HEK293 (cell line): ENCODE measurements at regions not wholly inside any gene's neighbourhood (a gene's known extent, or its start where the extent isn't known, plus 50 kb on each side); places are given as distances from the start of the nearest gene placed in this dataset.

Experiments used
- CTCF ChIA-PET: fragments of 350-600 bp; formaldehyde crosslinking; extraction: SDS; loops from one replicate; lab custom pipeline; 2021; ENCODE audit warnings: antibody characterized with exemption; lab: Yijun Ruan, JAX
- POLR2A ChIA-PET: fragments of 300-600 bp; formaldehyde crosslinking; extraction: SDS; loops from one replicate; lab custom pipeline; 2020; ENCODE audit warnings: antibody characterized with exemption, inconsistent platforms; lab: Yijun Ruan, JAX
- H3K27ac ChIP-seq: fragments of 200-500 bp; sonication (Bioruptor generic); 2 replicates; pipeline ENCODE4 v1.5.1; 2014; ENCODE audit warnings: low read depth, low read length, control low read depth, inconsistent platforms; ENCODE audit errors: extremely low read depth
- H3K36me3 ChIP-seq, 2 experiments: fragments of 200-500 bp in 1 of 2; sonication (Bioruptor generic) in 1 of 2; 1 replicate in 1 of 2; 2 replicates in 1 of 2; pipeline ENCODE4 v1.5.1; 2014 to 2017; ENCODE audit warnings: inconsistent platforms in 2 of 2, low read length in 2 of 2; ENCODE audit not compliant: control insufficient read depth in 2 of 2, insufficient read depth in 1 of 2
- H3K4me1 ChIP-seq: fragments of 200-500 bp; sonication (Bioruptor generic); 2 replicates; pipeline ENCODE4 v1.5.1; 2014; ENCODE audit warnings: mild to moderate bottlenecking, low read length, inconsistent platforms; ENCODE audit not compliant: control insufficient read depth, insufficient read depth
- H3K4me3 ChIP-seq: 2 replicates; pipeline ENCODE4 v1.5.1; 2011; ENCODE audit warnings: low read depth, mild to moderate bottlenecking, control low read depth, low read length, moderate library complexity
- H3K9me3 ChIP-seq: fragments of 200-500 bp; sonication (Bioruptor generic); 2 replicates; pipeline ENCODE4 v1.5.1; 2014; ENCODE audit warnings: low read depth, low read length, inconsistent platforms; ENCODE audit not compliant: control insufficient read depth, insufficient read depth
- GLIS2 ChIP-seq: fragments of 450-650 bp; formaldehyde crosslinking; IDR thresholded peaks from 2 replicates; pipeline ENCODE4 v1.5.1; 2016; ENCODE audit warnings: missing biosample characterization, missing genetic modification characterization
- KLF1 ChIP-seq: fragments of 450-650 bp; formaldehyde crosslinking; IDR thresholded peaks from 2 replicates; pipeline ENCODE4 v1.5.1; 2016; ENCODE audit warnings: missing biosample characterization, missing genetic modification characterization
- KLF10 ChIP-seq: fragments of 450-650 bp; IDR thresholded peaks from 2 replicates; pipeline ENCODE4 v1.5.1; 2018; ENCODE audit warnings: missing biosample characterization, mild to moderate bottlenecking, missing genetic modification characterization
- REPIN1 ChIP-seq: fragments of 450-650 bp; formaldehyde crosslinking; IDR thresholded peaks from 2 replicates; pipeline ENCODE4 v1.5.1; 2017; ENCODE audit warnings: missing biosample characterization, missing genetic modification characterization, low read depth
- SP2 ChIP-seq: fragments of 450-650 bp; formaldehyde crosslinking; IDR thresholded peaks from 2 replicates; pipeline ENCODE4 v1.5.1; 2016; ENCODE audit warnings: missing biosample characterization, missing genetic modification characterization
- ZBTB8A ChIP-seq: fragments of 450-650 bp; formaldehyde crosslinking; IDR thresholded peaks from 2 replicates; pipeline ENCODE4 v1.5.1; 2016; ENCODE audit warnings: missing biosample characterization, missing genetic modification characterization
- ZFP41 ChIP-seq: fragments of 450-650 bp; formaldehyde crosslinking; IDR thresholded peaks from 2 replicates; pipeline ENCODE4 v1.5.1; 2016; ENCODE audit warnings: missing biosample characterization, missing genetic modification characterization, borderline replicate concordance
- ZNF140 ChIP-seq: fragments of 450-650 bp; formaldehyde crosslinking; IDR thresholded peaks from 2 replicates; pipeline ENCODE4 v1.5.1; 2016; ENCODE audit warnings: missing biosample characterization, missing genetic modification characterization
- ZNF155 ChIP-seq: fragments of 450-650 bp; formaldehyde crosslinking; IDR thresholded peaks from 2 replicates; pipeline ENCODE4 v1.5.1; 2016; ENCODE audit warnings: missing biosample characterization, missing genetic modification characterization
- ZNF175 ChIP-seq: fragments of 450-650 bp; formaldehyde crosslinking; IDR thresholded peaks from 2 replicates; pipeline ENCODE4 v1.5.1; 2016; ENCODE audit warnings: missing biosample characterization, missing genetic modification characterization
- ZNF23 ChIP-seq: fragments of 450-650 bp; formaldehyde crosslinking; IDR thresholded peaks from 2 replicates; pipeline ENCODE4 v1.5.1; 2016; ENCODE audit warnings: missing biosample characterization, missing genetic modification characterization, borderline replicate concordance
- ZNF404 ChIP-seq: fragments of 450-650 bp; formaldehyde crosslinking; IDR thresholded peaks from 2 replicates; pipeline ENCODE4 v1.5.1; 2017; ENCODE audit warnings: missing biosample characterization, missing genetic modification characterization
- ZNF510 ChIP-seq: fragments of 450-650 bp; formaldehyde crosslinking; IDR thresholded peaks from 2 replicates; pipeline ENCODE4 v1.5.1; 2018; ENCODE audit warnings: mild to moderate bottlenecking, missing genetic modification characterization, missing biosample characterization; ENCODE audit not compliant: insufficient replicate concordance
- ZNF623 ChIP-seq: fragments of 450-650 bp; formaldehyde crosslinking; IDR thresholded peaks from 2 replicates; pipeline ENCODE4 v1.5.1; 2016; ENCODE audit warnings: missing biosample characterization, missing genetic modification characterization
- ZNF701 ChIP-seq: fragments of 450-650 bp; formaldehyde crosslinking; IDR thresholded peaks from 2 replicates; pipeline ENCODE4 v1.5.1; 2016; ENCODE audit warnings: missing biosample characterization, missing genetic modification characterization
- ZNF707 ChIP-seq: fragments of 450-650 bp; formaldehyde crosslinking; IDR thresholded peaks from 2 replicates; pipeline ENCODE4 v1.5.1; 2016; ENCODE audit warnings: missing biosample characterization, missing genetic modification characterization
- ZSCAN16 ChIP-seq: fragments of 450-650 bp; formaldehyde crosslinking; IDR thresholded peaks from 2 replicates; pipeline ENCODE4 v1.5.1; 2016; ENCODE audit warnings: missing biosample characterization, missing genetic modification characterization
- ZXDB ChIP-seq: fragments of 450-650 bp; formaldehyde crosslinking; IDR thresholded peaks from 2 replicates; pipeline ENCODE4 v1.5.1; 2016; ENCODE audit warnings: missing biosample characterization, missing genetic modification characterization
- TF ChIP-seq, protein P1 (sequence below): fragments of 450-650 bp; formaldehyde crosslinking; IDR thresholded peaks from 2 replicates; pipeline ENCODE4 v1.5.1; 2016; ENCODE audit warnings: missing biosample characterization, missing genetic modification characterization
- TF ChIP-seq, protein P2 (sequence below): fragments of 450-650 bp; formaldehyde crosslinking; IDR thresholded peaks from 2 replicates; pipeline ENCODE4 v1.5.1; 2016; ENCODE audit warnings: missing biosample characterization, missing genetic modification characterization, low read depth

GRCh38 chrX:42241421-42241820 lies 318.1 kb upstream of the CASK start:
- no peak overlapping the region for H3K27ac ChIP-seq
- ChIA-PET POLR2A (no interaction called here), CTCF (no interaction called here)

GRCh38 chrX:42237956-42238355 lies 314.6 kb upstream of the CASK start:
- H3K36me3 ChIP-seq = no peaks in the 10 kb centered on the region
- no peaks in the 10 kb centered on the region for H3K4me1 ChIP-seq
- ChIA-PET CTCF (no interaction called here), POLR2A (no interaction called here)
- H3K4me3 ChIP-seq = no peak overlapping the region
- no peaks in the 10 kb centered on the region for H3K9me3 ChIP-seq
- TF ChIP-seq, protein P1, sequence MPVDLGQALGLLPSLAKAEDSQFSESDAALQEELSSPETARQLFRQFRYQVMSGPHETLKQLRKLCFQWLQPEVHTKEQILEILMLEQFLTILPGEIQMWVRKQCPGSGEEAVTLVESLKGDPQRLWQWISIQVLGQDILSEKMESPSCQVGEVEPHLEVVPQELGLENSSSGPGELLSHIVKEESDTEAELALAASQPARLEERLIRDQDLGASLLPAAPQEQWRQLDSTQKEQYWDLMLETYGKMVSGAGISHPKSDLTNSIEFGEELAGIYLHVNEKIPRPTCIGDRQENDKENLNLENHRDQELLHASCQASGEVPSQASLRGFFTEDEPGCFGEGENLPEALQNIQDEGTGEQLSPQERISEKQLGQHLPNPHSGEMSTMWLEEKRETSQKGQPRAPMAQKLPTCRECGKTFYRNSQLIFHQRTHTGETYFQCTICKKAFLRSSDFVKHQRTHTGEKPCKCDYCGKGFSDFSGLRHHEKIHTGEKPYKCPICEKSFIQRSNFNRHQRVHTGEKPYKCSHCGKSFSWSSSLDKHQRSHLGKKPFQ (tag by site-specific recombination) = no peak
- TF ChIP-seq ZNF175 = no peak
- TF ChIP-seq SP2 (tag by site-specific recombination) = no peak
- TF ChIP-seq ZNF404 (tag by site-specific recombination) = no peak
- TF ChIP-seq ZNF510 = no peak
- no peak overlapping the region for H3K27ac ChIP-seq

More at GRCh38 chrX:42241421-42241820, 318.1 kb upstream of the CASK start:
- no peaks in the 10 kb centered on the region for H3K4me1 ChIP-seq
- TF ChIP-seq KLF10 (tag by site-specific recombination) = no peak
- no peak for TF ChIP-seq ZNF623 (tag by site-specific recombination)
- no peak for TF ChIP-seq REPIN1 (tag by site-specific recombination)
- TF ChIP-seq ZNF155 (tag by site-specific recombination) = no peak
- TF ChIP-seq KLF1 (tag by site-specific recombination) = no peak
- TF ChIP-seq ZFP41 (tag by site-specific recombination) = no peak
- no peak for TF ChIP-seq GLIS2 (tag by site-specific recombination)
- no peak for TF ChIP-seq ZBTB8A (tag by site-specific recombination)
- no peak for TF ChIP-seq ZNF23
- TF ChIP-seq ZNF140 (tag by site-specific recombination) = no peak
- no peak for TF ChIP-seq ZXDB (tag by site-specific recombination)
- no peak for TF ChIP-seq SP2 (tag by site-specific recombination)
- H3K4me3 ChIP-seq = no peak overlapping the region
- H3K9me3 ChIP-seq = no peaks in the 10 kb centered on the region
- no peaks in the 10 kb centered on the region for H3K36me3 ChIP-seq

DNA sequence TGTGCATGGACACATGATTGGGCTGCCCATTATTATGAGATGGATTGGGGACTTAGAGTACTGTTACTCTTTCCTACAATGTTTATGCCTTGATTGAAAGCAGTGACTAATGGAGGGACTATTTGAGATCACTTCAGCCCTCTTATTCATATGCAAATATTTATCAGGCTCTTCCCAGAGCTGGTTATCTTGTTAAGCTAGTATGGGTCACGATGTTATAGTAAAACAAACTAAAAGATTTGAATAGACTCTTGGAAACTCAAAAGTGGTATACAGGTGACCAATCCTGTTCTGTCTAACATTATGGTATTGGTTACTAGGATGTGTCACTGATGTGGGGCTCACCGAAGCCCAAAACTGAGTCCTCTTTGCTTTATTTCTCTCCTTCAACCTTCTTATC lies 306.2 kb upstream of the CASK start:
- ChIA-PET CTCF (no interaction called here), POLR2A (no interaction called here)
- Histone ChIP-seq H3K9me3 (no peaks in the 10 kb centered on the region), H3K4me1 (no peaks in the 10 kb centered on the region), H3K27ac (no peak overlapping the region), H3K36me3 (no peaks in the 10 kb centered on the region), H3K4me3 (no peak overlapping the region)
- no peak for TF ChIP-seq ZNF707 (tag by site-specific recombination)
- no peak for TF ChIP-seq ZNF701 (tag by site-specific recombination)
- TF ChIP-seq ZSCAN16 (tag by site-specific recombination) = no peak
- TF ChIP-seq, protein P2, sequence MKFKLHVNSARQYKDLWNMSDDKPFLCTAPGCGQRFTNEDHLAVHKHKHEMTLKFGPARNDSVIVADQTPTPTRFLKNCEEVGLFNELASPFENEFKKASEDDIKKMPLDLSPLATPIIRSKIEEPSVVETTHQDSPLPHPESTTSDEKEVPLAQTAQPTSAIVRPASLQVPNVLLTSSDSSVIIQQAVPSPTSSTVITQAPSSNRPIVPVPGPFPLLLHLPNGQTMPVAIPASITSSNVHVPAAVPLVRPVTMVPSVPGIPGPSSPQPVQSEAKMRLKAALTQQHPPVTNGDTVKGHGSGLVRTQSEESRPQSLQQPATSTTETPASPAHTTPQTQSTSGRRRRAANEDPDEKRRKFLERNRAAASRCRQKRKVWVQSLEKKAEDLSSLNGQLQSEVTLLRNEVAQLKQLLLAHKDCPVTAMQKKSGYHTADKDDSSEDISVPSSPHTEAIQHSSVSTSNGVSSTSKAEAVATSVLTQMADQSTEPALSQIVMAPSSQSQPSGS (tag by site-specific recombination) = no peak
